Heart left ventricle (tissue), 13 donors: ENCODE measurements at regions not wholly inside any gene's neighbourhood (a gene's known extent, or its start where the extent isn't known, plus 50 kb on each side); places are given as distances from the start of the nearest gene placed in this dataset.

Experiments
- CTCF ChIP-seq, 12 donors: fragments of 200-600 bp; sonication (generic) in 4 of 12; IDR thresholded peaks; one replicate each; pipeline versions ENCODE4 v1.5.0 to v1.8.0; 2018 to 2022; ENCODE audit warnings: antibody characterized with exemption in 12 of 12, mild to moderate bottlenecking in 5 of 12
- POLR2A ChIP-seq, 2 donors: fragments of 450-650 bp; IDR thresholded peaks; one replicate each; pipeline ENCODE4 v1.6.1; 2017; ENCODE audit warnings: antibody characterized with exemption in 2 of 2, mild to moderate bottlenecking in 2 of 2, moderate library complexity in 2 of 2
- donor health status: ischemic (EF 13 %, LVEDD 7.1; RV severe dilation, severe dysfunction).
- donor health status: DM: no; HTN: yes; CAD: no.
- donor health status: DM: no; HTN: no; CAD: no.
- donor health status: ischemic (EF 25% LVEDD 6.9; RV normal size, moderate dysfunction).
- donor health status: ischemic (EF 25% LVEDD 5.7; RV mildly dilated, moderate dysfunction).
- donor health status: ischemic (EF 35%, LVEDD 5.7; RV mildly dilated, moderate dysfunction).
- donor health status: nonischemic (EF 11% LVEDD 7.7; RV severe dilation, severe dysfunction).
- donor health status: DM: yes; HTN: yes; CAD: no.
- donor health status: PGD.
- donor health status: ischemic (EF 29% LVEDD 5.4; RV normal size, mild dysfunction).
- donor health status: nonischemic (EF 23%, LVEDD 6.1; RV moderate dilation, normal function).

GRCh38 chr10:111299037-111299436 is 222.2 kb downstream of the ADRA2A start:
- no peak for TF ChIP-seq CTCF (IDR thresholded peaks at IDR 0.05)
- TF ChIP-seq POLR2A (IDR thresholded peaks at IDR 0.05), result no peak
